H9 (cell line): ENCODE measurements at regions not wholly inside any gene's neighbourhood (a gene's known extent, or its start where the extent isn't known, plus 50 kb on each side); places are given as distances from the start of the nearest gene placed in this dataset.

Source experiments
- DNase-seq: peaks from one replicate; pipeline ENCODE4 v3.0.0-alpha.2; 2017
- H2AFZ ChIP-seq: one replicate; pipeline ENCODE4 v1.6.1; 2013; ENCODE audit warnings: mild to moderate bottlenecking, low read length, control low read depth, moderate library complexity
- H2AK5ac ChIP-seq: 2 replicates; pipeline ENCODE4 v1.6.1; 2013; ENCODE audit warnings: low read length, control low read depth, mixed read lengths; ENCODE audit not compliant: insufficient read length
- H2BK120ac ChIP-seq: one replicate; pipeline ENCODE4 v1.6.1; 2013; ENCODE audit warnings: low read depth, mild to moderate bottlenecking, low read length, control low read depth, inconsistent platforms; ENCODE audit not compliant: poor library complexity, severe bottlenecking
- H2BK12ac ChIP-seq: 2 replicates; pipeline ENCODE4 v1.6.1; 2013; ENCODE audit warnings: low read length, control low read depth, mixed read lengths, low read depth; ENCODE audit not compliant: insufficient read length
- H2BK15ac ChIP-seq: 2 replicates; pipeline ENCODE4 v1.6.1; 2013; ENCODE audit warnings: low read depth, low read length, control low read depth
- H2BK20ac ChIP-seq: one replicate; pipeline ENCODE4 v1.6.1; 2013; ENCODE audit warnings: low read depth, mild to moderate bottlenecking, low read length, control low read depth, inconsistent platforms; ENCODE audit not compliant: poor library complexity, severe bottlenecking
- H2BK5ac ChIP-seq: 2 replicates; pipeline ENCODE4 v1.6.1; 2013; ENCODE audit warnings: low read length, control low read depth, mixed read lengths; ENCODE audit not compliant: insufficient read length
- H3K14ac ChIP-seq: 2 replicates; pipeline ENCODE4 v1.6.1; 2013; ENCODE audit warnings: low read length, control low read depth; ENCODE audit not compliant: insufficient read depth
- H3K18ac ChIP-seq: 2 replicates; pipeline ENCODE4 v1.6.1; 2013; ENCODE audit warnings: low read depth, mild to moderate bottlenecking, mixed read lengths, low read length, control low read depth; ENCODE audit not compliant: insufficient read length
- H3K23ac ChIP-seq: 2 replicates; pipeline ENCODE4 v1.6.1; 2013; ENCODE audit warnings: low read length, control low read depth, mixed read lengths, low read depth; ENCODE audit not compliant: insufficient read length
- H3K23me2 ChIP-seq: 2 replicates; pipeline ENCODE4 v1.6.1; 2013; ENCODE audit warnings: low read depth, mild to moderate bottlenecking, mixed read lengths, low read length, control low read depth; ENCODE audit not compliant: insufficient read length, poor library complexity, severe bottlenecking
- H3K27ac ChIP-seq: 2 replicates; pipeline ENCODE4 v1.5.1; 2013; ENCODE audit warnings: low read length, control low read depth, mixed read lengths, low read depth; ENCODE audit not compliant: insufficient read length
- H3K27me3 ChIP-seq: 2 replicates; pipeline ENCODE4 v1.6.1; 2013; ENCODE audit warnings: low read length, control low read depth, inconsistent platforms; ENCODE audit not compliant: insufficient read depth
- H3K4ac ChIP-seq: 2 replicates; pipeline ENCODE4 v1.6.1; 2013; ENCODE audit warnings: low read depth, mild to moderate bottlenecking, control low read depth, inconsistent platforms, low read length, moderate library complexity
- H3K4me1 ChIP-seq: 2 replicates; pipeline ENCODE4 v1.6.1; 2013; ENCODE audit warnings: low read length, control low read depth, inconsistent platforms; ENCODE audit not compliant: insufficient read depth
- H3K4me2 ChIP-seq: 2 replicates; pipeline ENCODE4 v1.6.1; 2013; ENCODE audit warnings: low read length, control low read depth, mixed read lengths; ENCODE audit not compliant: insufficient read length, insufficient read depth
- H3K56ac ChIP-seq: 2 replicates; pipeline ENCODE4 v1.6.1; 2013; ENCODE audit warnings: low read depth, mild to moderate bottlenecking, mixed read lengths, low read length, control low read depth; ENCODE audit not compliant: insufficient read length
- H3K79me1 ChIP-seq: 2 replicates; pipeline ENCODE4 v1.6.1; 2013; ENCODE audit warnings: low read depth, mild to moderate bottlenecking, moderate library complexity, low read length, control low read depth, inconsistent platforms; ENCODE audit not compliant: insufficient read depth, poor library complexity, severe bottlenecking
- H3K79me2 ChIP-seq: 2 replicates; pipeline ENCODE4 v1.6.1; 2013; ENCODE audit warnings: low read length, control low read depth, inconsistent platforms; ENCODE audit not compliant: insufficient read depth
- H3K9ac ChIP-seq: 2 replicates; pipeline ENCODE4 v1.6.1; 2013; ENCODE audit warnings: low read length, control low read depth, mixed read lengths; ENCODE audit not compliant: insufficient read length; ENCODE audit errors: extremely low read depth
- H3K9me3 ChIP-seq: one replicate; pipeline ENCODE4 v1.6.1; 2013; ENCODE audit warnings: low read depth, low read length, inconsistent platforms; ENCODE audit not compliant: control insufficient read depth
- H3T11ph ChIP-seq: one replicate; pipeline ENCODE4 v1.6.1; 2013; ENCODE audit warnings: mild to moderate bottlenecking, low read length, control low read depth, inconsistent platforms
- H4K20me1 ChIP-seq: one replicate; pipeline ENCODE4 v1.6.1; 2013; ENCODE audit not compliant: control insufficient read depth, insufficient read length, insufficient read depth
- H4K5ac ChIP-seq: 2 replicates; pipeline ENCODE4 v1.6.1; 2013; ENCODE audit warnings: low read depth, mild to moderate bottlenecking, mixed read lengths, low read length, control low read depth; ENCODE audit not compliant: insufficient read length
- H4K8ac ChIP-seq: replicated peaks from 2 replicates; pipeline ENCODE4 v1.6.1; 2013; ENCODE audit warnings: low read length, control low read depth, mixed read lengths, low read depth; ENCODE audit not compliant: insufficient read length
- H4K91ac ChIP-seq: 2 replicates; pipeline ENCODE4 v1.6.1; 2013; ENCODE audit warnings: low read depth, mild to moderate bottlenecking, moderate library complexity, mixed read lengths, low read length, control low read depth; ENCODE audit not compliant: insufficient read length
- H3K27ac Mint-ChIP-seq, 3 experiments: 2 replicates in 2 of 3; 3 replicates in 1 of 3; pipeline ENCODE4 v1.8.0; 2020 to 2021; ENCODE audit warnings: mixed read lengths in 3 of 3, mild to moderate bottlenecking in 1 of 3, moderate library complexity in 1 of 3
- H3K27me3 Mint-ChIP-seq: 2 replicates; pipeline ENCODE4 v1.8.0; 2021; ENCODE audit warnings: low read depth, mild to moderate bottlenecking, moderate library complexity, mixed read lengths
- H3K36me3 Mint-ChIP-seq, 3 experiments: 2 replicates in 2 of 3; 3 replicates in 1 of 3; pipeline ENCODE4 v1.8.0; 2020 to 2021; ENCODE audit warnings: low read depth in 3 of 3, mixed read lengths in 3 of 3; ENCODE audit not compliant: insufficient read depth in 1 of 3
- H3K4me1 Mint-ChIP-seq, 2 experiments: 2 replicates each; pipeline ENCODE4 v1.8.0; 2020; ENCODE audit warnings: mixed read lengths in 2 of 2
- H3K4me3 Mint-ChIP-seq, 2 experiments: 2 replicates in 1 of 2; 3 replicates in 1 of 2; pipeline ENCODE4 v1.8.0; 2020 to 2021; ENCODE audit warnings: mild to moderate bottlenecking in 2 of 2, mixed read lengths in 2 of 2, moderate library complexity in 1 of 2
- H3K9me3 Mint-ChIP-seq, 2 experiments: 2 replicates in 1 of 2; 3 replicates in 1 of 2; pipeline ENCODE4 v1.8.0; 2020; ENCODE audit warnings: mild to moderate bottlenecking in 2 of 2, mixed read lengths in 2 of 2, moderate library complexity in 1 of 2
- WGBS: extraction: QIAGEN DNeasy Blood & Tissue Kit; methylation state at CpG from one replicate; pipeline ENCODE4 v1.1.7; 2013; ENCODE audit warnings: missing lambda C conversion rate, low lambda C conversion rate, mixed read lengths; ENCODE audit not compliant: insufficient read length; ENCODE audit errors: extremely low coverage; 5-methylcytosine and 5-hydroxymethylcytosine counted together
- TF ChIP-seq, protein P1 (sequence below): fragments of 200-600 bp; sonication (generic); conservative IDR thresholded peaks from 3 replicates; pipeline ENCODE4 v1.8.0; 2021; ENCODE audit warnings: antibody characterized with exemption, mild to moderate bottlenecking

DNA sequence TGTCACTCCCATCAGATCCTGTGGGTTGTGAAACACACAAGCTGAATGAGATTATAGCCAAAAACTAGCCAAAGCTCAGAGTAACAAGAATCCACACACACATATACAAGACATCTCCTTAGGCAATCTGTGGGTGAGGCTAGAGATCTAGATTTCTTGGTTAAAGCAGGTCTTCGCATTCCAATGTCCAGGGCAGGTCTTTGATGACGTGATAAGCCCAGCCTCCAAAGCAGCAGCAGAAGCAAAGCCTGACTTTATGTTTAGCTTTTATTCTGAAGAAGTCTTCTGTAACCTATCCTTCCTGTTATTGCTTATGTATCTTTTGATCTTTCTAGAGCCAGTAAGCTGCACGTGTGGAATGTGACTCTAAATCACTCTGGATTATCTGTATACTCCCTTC is 199.1 kb upstream of the SLC30A5 start:
- Histone ChIP-seq H4K5ac (no peak overlapping the region), H4K91ac (no peak overlapping the region), H3K79me2 (no peaks in the 10 kb centered on the region), H3K4me1 (no peaks in the 10 kb centered on the region), H3K23ac (no peak overlapping the region), H2AK5ac (no peak overlapping the region), H2BK20ac (no peak overlapping the region), H4K20me1 (no peaks in the 10 kb centered on the region), H3K27ac (no peak overlapping the region), H3K79me1 (no peaks in the 10 kb centered on the region), H3K4ac (no peak overlapping the region), H2BK120ac (no peak overlapping the region), H2BK15ac (no peak overlapping the region), H2AFZ (no peak overlapping the region), H2BK5ac (no peak overlapping the region), H3K23me2 (no peaks in the 10 kb centered on the region), H3T11ph (no peak overlapping the region), H3K18ac (no peak overlapping the region), H4K8ac (no peak overlapping the region), H3K14ac (no peak overlapping the region), H2BK12ac (no peak overlapping the region), H3K56ac (no peak overlapping the region), H3K27me3 (no peaks in the 10 kb centered on the region), H3K9ac (no peak overlapping the region), H3K4me2 (no peak overlapping the region), H3K9me3 (no peaks in the 10 kb centered on the region)
- Mint-ChIP-seq H3K36me3 (peaks cover 0 to 4% (median 3%) of the 10 kb centered on the region in 3 experiments; a peak in 2 of 7 replicates), H3K27me3 (no peaks in the 10 kb centered on the region), H3K27ac (no peak overlapping the region), H3K4me3 (no peak overlapping the region), H3K4me1 (peaks cover 15 to 24% of the 10 kb centered on the region in 2 experiments), H3K9me3 (peaks cover 0 to 2% of the 10 kb centered on the region in 2 experiments; a peak in 1 of 5 replicates)
- TF ChIP-seq, protein P1, sequence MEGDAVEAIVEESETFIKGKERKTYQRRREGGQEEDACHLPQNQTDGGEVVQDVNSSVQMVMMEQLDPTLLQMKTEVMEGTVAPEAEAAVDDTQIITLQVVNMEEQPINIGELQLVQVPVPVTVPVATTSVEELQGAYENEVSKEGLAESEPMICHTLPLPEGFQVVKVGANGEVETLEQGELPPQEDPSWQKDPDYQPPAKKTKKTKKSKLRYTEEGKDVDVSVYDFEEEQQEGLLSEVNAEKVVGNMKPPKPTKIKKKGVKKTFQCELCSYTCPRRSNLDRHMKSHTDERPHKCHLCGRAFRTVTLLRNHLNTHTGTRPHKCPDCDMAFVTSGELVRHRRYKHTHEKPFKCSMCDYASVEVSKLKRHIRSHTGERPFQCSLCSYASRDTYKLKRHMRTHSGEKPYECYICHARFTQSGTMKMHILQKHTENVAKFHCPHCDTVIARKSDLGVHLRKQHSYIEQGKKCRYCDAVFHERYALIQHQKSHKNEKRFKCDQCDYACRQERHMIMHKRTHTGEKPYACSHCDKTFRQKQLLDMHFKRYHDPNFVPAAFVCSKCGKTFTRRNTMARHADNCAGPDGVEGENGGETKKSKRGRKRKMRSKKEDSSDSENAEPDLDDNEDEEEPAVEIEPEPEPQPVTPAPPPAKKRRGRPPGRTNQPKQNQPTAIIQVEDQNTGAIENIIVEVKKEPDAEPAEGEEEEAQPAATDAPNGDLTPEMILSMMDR, result no peak
- WGBS, result no CpG with 5 or more reads among the region's 3 CpGs
- DNase-seq, result no peak
